Left lung (tissue), 4 donors: ENCODE measurements at regions not wholly inside any gene's neighbourhood (a gene's known extent, or its start where the extent isn't known, plus 50 kb on each side); places are given as distances from the start of the nearest gene placed in this dataset.

Experiments
- ATAC-seq: fragments of 200-7000 bp; cut with Tn5 transposase; one replicate; pipeline ENCODE4 v1.9.1; 2020; ENCODE audit warnings: moderate library complexity
- DNase-seq, 4 donors: peaks; one replicate each; pipeline ENCODE4 v3.0.0-alpha.2; 2013 to 2020
- H3K27ac ChIP-seq, 2 donors: fragments of 200-600 bp; sonication (generic) in 1 of 2; one replicate each; pipeline versions ENCODE4 v1.5.0 to v1.8.0; 2020 to 2021
- H3K27me3 ChIP-seq, 2 donors: fragments of 200-600 bp; sonication (generic) in 1 of 2; one replicate each; pipeline versions ENCODE4 v1.5.0 to v1.8.0; 2020 to 2021
- H3K36me3 ChIP-seq, 2 donors: fragments of 200-600 bp; sonication (generic) in 1 of 2; one replicate each; pipeline versions ENCODE4 v1.5.0 to v1.8.0; 2020 to 2021
- H3K4me1 ChIP-seq, 2 donors: fragments of 200-600 bp; one replicate each; pipeline ENCODE4 v1.8.0; 2021
- H3K4me3 ChIP-seq, 2 donors: fragments of 200-600 bp; sonication (generic) in 1 of 2; one replicate each; pipeline versions ENCODE4 v1.5.0 to v1.8.0; 2020 to 2021; ENCODE audit warnings: mild to moderate bottlenecking in 1 of 2
- H3K9me3 ChIP-seq, 2 donors: fragments of 200-600 bp; sonication (generic) in 1 of 2; one replicate each; pipeline versions ENCODE4 v1.5.0 to v1.8.0; 2020 to 2021
- intact Hi-C, 2 donors: fragments of 100-400 bp; cut with DNase I; formaldehyde crosslinking; loops; one replicate each; pipeline versions ENCODE4 v1.11.2 to v1.14.2; 2022
- TF ChIP-seq, protein P1 (sequence below), 2 donors: fragments of 200-600 bp; sonication (generic) in 1 of 2; IDR thresholded peaks; one replicate each; pipeline versions ENCODE4 v1.5.0 to v1.8.0; 2021; ENCODE audit warnings: antibody characterized with exemption in 2 of 2
- donor health status: DM: no; HTN: yes; CAD: no.
- donor health status: DM: no; HTN: no; CAD: no.

DNA sequence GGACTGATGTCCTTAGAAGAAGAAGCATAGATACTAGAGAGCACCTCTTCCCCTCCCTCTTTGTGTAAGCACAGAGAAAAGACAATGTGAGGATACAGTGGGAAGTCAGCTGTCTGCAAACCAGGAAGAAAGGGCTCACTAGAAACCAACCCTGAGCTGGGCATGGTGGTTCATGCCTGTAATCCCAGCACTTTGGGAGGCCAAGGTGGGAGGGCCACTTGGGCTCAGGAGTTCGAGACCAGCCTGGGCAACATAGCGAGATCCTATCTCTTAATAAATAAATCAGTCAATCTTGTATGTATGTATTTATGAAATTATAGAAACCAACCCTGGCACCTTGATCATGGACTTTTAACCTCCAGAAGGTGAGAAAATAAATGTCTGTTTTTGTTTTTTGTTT lies 118.3 kb downstream of the NPIPB5 start:
- DNase-seq (no peak), ATAC-seq (no peak)
- Histone ChIP-seq H3K4me3 (no peak overlapping the region), H3K9me3 (no peaks in the 10 kb centered on the region), H3K27ac (no peak overlapping the region), H3K36me3 (no peaks in the 10 kb centered on the region), H3K4me1 (no peaks in the 10 kb centered on the region), H3K27me3 (peaks cover 0 to 26% of the 10 kb centered on the region in 2 donors)
- intact Hi-C loops: no loop called here
- TF ChIP-seq, protein P1, sequence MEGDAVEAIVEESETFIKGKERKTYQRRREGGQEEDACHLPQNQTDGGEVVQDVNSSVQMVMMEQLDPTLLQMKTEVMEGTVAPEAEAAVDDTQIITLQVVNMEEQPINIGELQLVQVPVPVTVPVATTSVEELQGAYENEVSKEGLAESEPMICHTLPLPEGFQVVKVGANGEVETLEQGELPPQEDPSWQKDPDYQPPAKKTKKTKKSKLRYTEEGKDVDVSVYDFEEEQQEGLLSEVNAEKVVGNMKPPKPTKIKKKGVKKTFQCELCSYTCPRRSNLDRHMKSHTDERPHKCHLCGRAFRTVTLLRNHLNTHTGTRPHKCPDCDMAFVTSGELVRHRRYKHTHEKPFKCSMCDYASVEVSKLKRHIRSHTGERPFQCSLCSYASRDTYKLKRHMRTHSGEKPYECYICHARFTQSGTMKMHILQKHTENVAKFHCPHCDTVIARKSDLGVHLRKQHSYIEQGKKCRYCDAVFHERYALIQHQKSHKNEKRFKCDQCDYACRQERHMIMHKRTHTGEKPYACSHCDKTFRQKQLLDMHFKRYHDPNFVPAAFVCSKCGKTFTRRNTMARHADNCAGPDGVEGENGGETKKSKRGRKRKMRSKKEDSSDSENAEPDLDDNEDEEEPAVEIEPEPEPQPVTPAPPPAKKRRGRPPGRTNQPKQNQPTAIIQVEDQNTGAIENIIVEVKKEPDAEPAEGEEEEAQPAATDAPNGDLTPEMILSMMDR (IDR thresholded peaks at IDR 0.05): no peak

DNA sequence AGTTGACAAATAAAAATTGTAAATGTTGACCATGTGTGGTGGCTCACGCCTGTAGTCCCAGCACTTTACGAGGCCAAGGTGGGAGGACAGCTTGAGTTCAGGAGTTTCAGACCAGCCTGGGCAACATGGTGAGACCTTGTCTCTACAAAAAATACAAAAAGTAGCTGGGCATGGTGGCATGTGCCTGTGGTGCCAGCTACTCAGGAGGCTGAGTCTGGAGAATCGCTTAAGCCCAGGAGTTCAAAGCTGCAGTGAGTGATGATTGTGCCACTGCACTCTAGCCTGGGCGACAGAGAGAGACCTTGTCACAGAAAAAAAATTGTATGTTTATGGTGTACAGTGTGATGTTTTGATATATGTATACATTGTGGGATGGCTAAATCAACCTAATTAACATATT lies 119.6 kb downstream of the NPIPB5 start:
- intact Hi-C loops: no loop called here
- ATAC-seq (no peak), DNase-seq (no peak)
- Histone ChIP-seq H3K4me1 (no peaks in the 10 kb centered on the region), H3K9me3 (no peaks in the 10 kb centered on the region), H3K4me3 (no peak overlapping the region), H3K27ac (no peak overlapping the region), H3K27me3 (peaks cover 0 to 23% of the 10 kb centered on the region in 2 donors), H3K36me3 (no peaks in the 10 kb centered on the region)
- TF ChIP-seq, protein P1 (IDR thresholded peaks at IDR 0.05): no peak

DNA sequence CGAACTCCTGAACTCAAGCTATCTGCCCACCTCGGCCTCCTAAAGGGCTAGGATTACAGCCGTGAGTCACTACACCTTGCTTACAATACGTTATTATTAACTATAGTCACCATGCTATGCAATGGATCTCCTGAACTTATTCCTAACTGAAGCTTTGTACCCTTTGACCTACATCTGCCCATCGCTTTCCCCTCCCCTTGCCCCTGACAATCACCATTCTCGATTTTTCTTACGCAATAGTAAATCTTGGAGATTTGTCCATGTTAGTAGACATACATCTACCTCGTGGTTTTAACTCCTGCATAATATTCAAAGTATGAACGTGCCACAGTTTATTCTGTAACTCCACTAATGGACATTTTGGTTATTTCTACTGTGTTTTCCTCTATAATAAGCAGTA lies 120.6 kb downstream of the NPIPB5 start:
- Histone ChIP-seq H3K4me3 (no peak overlapping the region), H3K9me3 (no peaks in the 10 kb centered on the region), H3K4me1 (no peaks in the 10 kb centered on the region), H3K27ac (no peak overlapping the region), H3K27me3 (peaks cover 0 to 30% of the 10 kb centered on the region in 2 donors), H3K36me3 (no peaks in the 10 kb centered on the region)
- intact Hi-C loops: no loop called here
- ATAC-seq (no peak), DNase-seq (no peak)
- TF ChIP-seq, protein P1 (IDR thresholded peaks at IDR 0.05): no peak

DNA sequence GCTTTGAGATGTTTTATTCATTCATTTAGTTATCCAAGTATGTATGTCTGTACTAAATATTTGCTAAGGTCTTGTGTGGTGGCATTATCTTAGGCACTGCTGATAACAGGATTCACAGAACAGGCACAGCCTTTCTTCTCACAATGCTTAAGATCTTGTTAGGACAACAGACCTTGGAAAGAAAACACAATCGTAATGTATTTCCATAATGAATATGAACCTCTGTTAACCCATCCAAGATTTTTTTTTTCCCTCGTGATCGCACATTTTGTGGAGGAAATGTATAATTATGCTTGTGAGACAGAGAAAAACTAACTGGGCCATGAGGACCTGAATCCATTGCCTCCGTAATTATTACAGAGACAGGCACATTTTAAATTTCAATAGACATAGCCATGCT lies 121.9 kb downstream of the NPIPB5 start:
- no peak overlapping the region for H3K4me3 ChIP-seq
- DNase-seq (no peak), ATAC-seq (no peak)
- TF ChIP-seq, protein P1 (IDR thresholded peaks at IDR 0.05): no peak
- H3K27ac ChIP-seq: no peak overlapping the region
- peaks cover 0 to 4% of the 10 kb centered on the region in 2 donors for H3K9me3 ChIP-seq
- no peaks in the 10 kb centered on the region for H3K4me1 ChIP-seq
- intact Hi-C loops: no loop called here
- no peaks in the 10 kb centered on the region for H3K36me3 ChIP-seq
- H3K27me3 ChIP-seq: peaks cover 0 to 27% of the 10 kb centered on the region in 2 donors

DNA sequence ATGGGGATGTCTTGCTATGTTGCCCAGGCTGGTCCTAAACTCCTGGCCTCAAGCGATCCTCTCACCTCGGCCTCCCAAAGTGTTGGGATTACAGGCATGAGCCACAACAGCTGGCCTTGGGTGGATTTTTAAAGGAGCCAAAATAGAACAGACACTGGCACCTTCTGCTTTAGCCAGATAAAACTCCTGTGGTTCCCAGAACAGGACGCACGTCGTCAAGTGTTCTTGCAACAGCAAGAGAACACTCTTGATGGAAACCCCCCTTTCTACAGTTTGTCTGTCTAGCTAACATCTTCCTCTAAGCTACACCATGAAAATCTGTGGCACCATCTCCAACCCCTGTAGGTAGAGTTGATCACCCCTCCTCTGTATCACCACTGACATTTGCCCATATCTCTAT lies 122.6 kb downstream of the NPIPB5 start:
- intact Hi-C loops: no loop called here
- H3K36me3 ChIP-seq: no peaks in the 10 kb centered on the region
- no peak overlapping the region for H3K4me3 ChIP-seq
- ATAC-seq (no peak), DNase-seq (no peak)
- H3K4me1 ChIP-seq: no peaks in the 10 kb centered on the region
- TF ChIP-seq, protein P1 (IDR thresholded peaks at IDR 0.05): no peak
- H3K9me3 ChIP-seq: peaks cover 0 to 6% of the 10 kb centered on the region in 2 donors
- H3K27me3 ChIP-seq: peaks cover 0 to 27% of the 10 kb centered on the region in 2 donors
- H3K27ac ChIP-seq: no peak overlapping the region
